ENCODE measurements at regions not wholly inside any gene's neighbourhood (a gene's known extent, or its start where the extent isn't known, plus 50 kb on each side); places are given as distances from the start of the nearest gene placed in this dataset.

- Histone ChIP-seq H3K18ac (ENCODE audit: insufficient read length, low read depth, low read length) (no peak overlapping the region), H3K4me1 (ENCODE audit: insufficient read depth, low read length) (no peaks in the 10 kb centered on the region), H4K20me1 (ENCODE audit: control insufficient read depth, insufficient read depth, insufficient read length) (no peaks in the 10 kb centered on the region), H3K23ac (ENCODE audit: insufficient read length, low read depth, low read length) (no peak overlapping the region), H3K56ac (ENCODE audit: insufficient read length, low read depth, low read length) (no peak overlapping the region), H3K27ac (ENCODE audit: insufficient read length, low read depth, low read length) (no peak overlapping the region), H2BK12ac (ENCODE audit: insufficient read length, low read depth, low read length) (no peak overlapping the region), H2AFZ (ENCODE audit: low read length) (no peak overlapping the region), H2BK15ac (ENCODE audit: low read depth, low read length) (no peak overlapping the region), H3K9me3 (ENCODE audit: control insufficient read depth, low read depth, low read length) (no peaks in the 10 kb centered on the region), H3T11ph (ENCODE audit: low read length) (no peak overlapping the region), H4K8ac (replicated peaks; ENCODE audit: insufficient read length, low read depth, low read length) (no peak overlapping the region), H3K23me2 (ENCODE audit: insufficient read length, low read depth, low read length, poor library complexity, severe bottlenecking) (no peaks in the 10 kb centered on the region), H3K27me3 (ENCODE audit: insufficient read depth, low read length) (no peaks in the 10 kb centered on the region), H3K4ac (ENCODE audit: low read depth, low read length) (no peak overlapping the region), H4K91ac (ENCODE audit: insufficient read length, low read depth, low read length) (no peak overlapping the region), H3K79me1 (ENCODE audit: insufficient read depth, low read depth, low read length, poor library complexity, severe bottlenecking) (no peaks in the 10 kb centered on the region), H3K4me2 (ENCODE audit: insufficient read depth, insufficient read length, low read length) (no peak overlapping the region), H3K9ac (ENCODE audit: extremely low read depth, insufficient read length, low read length) (no peak overlapping the region), H2BK20ac (ENCODE audit: low read depth, low read length, poor library complexity, severe bottlenecking) (no peak overlapping the region), H3K79me2 (ENCODE audit: insufficient read depth, low read length) (no peaks in the 10 kb centered on the region), H4K5ac (ENCODE audit: insufficient read length, low read depth, low read length) (no peak overlapping the region), H2BK5ac (ENCODE audit: insufficient read length, low read length) (no peak overlapping the region), H2AK5ac (ENCODE audit: insufficient read length, low read length) (no peak overlapping the region), H3K14ac (ENCODE audit: insufficient read depth, low read length) (no peak overlapping the region), H2BK120ac (ENCODE audit: low read depth, low read length, poor library complexity, severe bottlenecking) (no peak overlapping the region)
- H3K36me3 Mint-ChIP-seq (ENCODE audit: insufficient read depth in 1 of 3, low read depth in 3 of 3), result no peaks in the 10 kb centered on the region
- DNase-seq, result no peak
- no peak overlapping the region for H3K4me3 Mint-ChIP-seq
- TF ChIP-seq CTCF (conservative IDR thresholded peaks at IDR 0.05), result no peak
- H3K27ac Mint-ChIP-seq, result no peak overlapping the region; a peak in 1 of 7 replicates
- peaks cover 0 to 2% of the 10 kb centered on the region in 2 experiments; a peak in 1 of 5 replicates for H3K9me3 Mint-ChIP-seq
- H3K4me1 Mint-ChIP-seq, result peaks cover 4 to 5% of the 10 kb centered on the region in 2 experiments; a peak in 3 of 4 replicates
- H3K27me3 Mint-ChIP-seq (ENCODE audit: low read depth), result no peaks in the 10 kb centered on the region
- no CpG with 5 or more reads among the region's 4 CpGs for WGBS (ENCODE audit: extremely low coverage, insufficient read length, low lambda C conversion rate)
These were observed 195.0 kb downstream of the ZNF326 start for GRCh38 chr1:90189889-90190288.
